Tibial artery (tissue), 4 donors: ENCODE measurements at regions not wholly inside any gene's neighbourhood (a gene's known extent, or its start where the extent isn't known, plus 50 kb on each side); places are given as distances from the start of the nearest gene placed in this dataset.

Experiments
- DNase-seq, 2 donors: peaks; one replicate each; pipeline ENCODE4 v3.0.0-alpha.2; 2019
- H3K27ac ChIP-seq, 2 donors: fragments of 200-600 bp; sonication (generic) in 1 of 2; 1 replicate in 1 of 2; 2 replicates in 1 of 2; pipeline ENCODE4 v1.5.1; 2018 to 2019; ENCODE audit warnings: mild to moderate bottlenecking in 1 of 2
- H3K27me3 ChIP-seq, 2 donors: fragments of 200-600 bp; sonication (generic) in 1 of 2; one replicate each; pipeline versions ENCODE4 v1.5.1 to v1.6.0; 2016 to 2019
- H3K36me3 ChIP-seq, 3 donors: fragments of 200-600 bp; sonication (generic) in 2 of 3; one replicate each; pipeline ENCODE4 v1.5.1; 2016 to 2019; ENCODE audit warnings: mild to moderate bottlenecking in 2 of 3
- H3K4me1 ChIP-seq, 4 donors: fragments of 200-600 bp; sonication (generic) in 2 of 4; 1 replicate in 3 of 4; 2 replicates in 1 of 4; pipeline ENCODE4 v1.5.1; 2016 to 2019
- H3K4me3 ChIP-seq, 2 donors: fragments of 200-600 bp; sonication (generic) in 1 of 2; 1 replicate in 1 of 2; 2 replicates in 1 of 2; pipeline ENCODE4 v1.5.1; 2018 to 2019; ENCODE audit warnings: mild to moderate bottlenecking in 2 of 2
- H3K9me3 ChIP-seq, 3 donors: fragments of 200-600 bp; sonication (generic) in 1 of 3; one replicate each; pipeline ENCODE4 v1.5.1; 2016 to 2019
- CTCF ChIP-seq, 2 experiments: fragments of 200-600 bp in 1 of 2; fragments of 450-650 bp in 1 of 2; IDR thresholded peaks; one replicate each; pipeline ENCODE4 v1.5.1; 2017 to 2019; ENCODE audit warnings: antibody characterized with exemption in 2 of 2, mild to moderate bottlenecking in 1 of 2, moderate library complexity in 1 of 2
- intact Hi-C: fragments of 100-400 bp; cut with DNase I; formaldehyde crosslinking; loops from one replicate; pipeline ENCODE4 v1.15.0; 2023; ENCODE audit warnings: low total_unique reads

- Histone ChIP-seq H3K4me1 (peaks cover 0 to 21% (median 6%) of the 10 kb centered on the region in 4 donors), H3K36me3 (no peaks in the 10 kb centered on the region), H3K4me3 (no peak overlapping the region), H3K27ac (no peak overlapping the region), H3K27me3 (peaks cover 0 to 6% of the 10 kb centered on the region in 2 donors), H3K9me3 (no peaks in the 10 kb centered on the region)
- no peak for DNase-seq
- no peak for TF ChIP-seq CTCF (IDR thresholded peaks at IDR 0.05)
- intact Hi-C loops, result no loop called here
Observed at GRCh38 chr14:36069535-36069900, 107.0 kb downstream of the PTCSC3 start.

- H3K27me3 ChIP-seq, result peaks cover 0 to 4% of the 10 kb centered on the region in 2 donors
- TF ChIP-seq CTCF (IDR thresholded peaks at IDR 0.05), result no peak
- intact Hi-C loops, result no loop called here
- H3K9me3 ChIP-seq, result no peaks in the 10 kb centered on the region
- H3K27ac ChIP-seq, result no peak overlapping the region
- peaks cover 0 to 21% (median 6%) of the 10 kb centered on the region in 4 donors for H3K4me1 ChIP-seq
- DNase-seq, result no peak
- H3K36me3 ChIP-seq, result no peaks in the 10 kb centered on the region
- no peak overlapping the region for H3K4me3 ChIP-seq
Observed at GRCh38 chr14:36068777-36069534, 107.6 kb downstream of the PTCSC3 start.

GRCh38 chr14:36067428-36068187 is 108.9 kb downstream of the PTCSC3 start:
- no peak overlapping the region for H3K4me3 ChIP-seq
- no peak overlapping the region for H3K27ac ChIP-seq
- no peaks in the 10 kb centered on the region for H3K36me3 ChIP-seq
- H3K9me3 ChIP-seq, result no peaks in the 10 kb centered on the region
- no peak for DNase-seq
- H3K27me3 ChIP-seq, result no peaks in the 10 kb centered on the region
- intact Hi-C loops, result no loop called here
- peaks cover 0 to 21% (median 6%) of the 10 kb centered on the region in 4 donors for H3K4me1 ChIP-seq
- no peak for TF ChIP-seq CTCF (IDR thresholded peaks at IDR 0.05)

- intact Hi-C loops, result no loop called here
- Histone ChIP-seq H3K4me1 (peaks cover 0 to 21% (median 6%) of the 10 kb centered on the region in 4 donors), H3K9me3 (no peaks in the 10 kb centered on the region), H3K4me3 (no peak overlapping the region), H3K27me3 (no peaks in the 10 kb centered on the region), H3K36me3 (no peaks in the 10 kb centered on the region), H3K27ac (no peak overlapping the region)
- DNase-seq, result no peak
- TF ChIP-seq CTCF (IDR thresholded peaks at IDR 0.05), result no peak
Observed at GRCh38 chr14:36066636-36067035, 109.9 kb downstream of the PTCSC3 start.

- H3K9me3 ChIP-seq, result no peaks in the 10 kb centered on the region
- TF ChIP-seq CTCF (IDR thresholded peaks at IDR 0.05), result no peak
- peaks cover 0 to 21% (median 6%) of the 10 kb centered on the region in 4 donors for H3K4me1 ChIP-seq
- DNase-seq, result no peak
- no peaks in the 10 kb centered on the region for H3K27me3 ChIP-seq
- no peak overlapping the region for H3K27ac ChIP-seq
- no peaks in the 10 kb centered on the region for H3K36me3 ChIP-seq
- intact Hi-C loops, result no loop called here
- H3K4me3 ChIP-seq, result no peak overlapping the region
Observed at GRCh38 chr14:36065831-36066230, 110.7 kb downstream of the PTCSC3 start.
